ENCODE measurements at regions not wholly inside any gene's neighbourhood (a gene's known extent, or its start where the extent isn't known, plus 50 kb on each side); places are given as distances from the start of the nearest gene placed in this dataset.

- no peak for DNase-seq (ENCODE audit: low spot score)
- TF ChIP-seq EZH2phosphoT487 (IDR thresholded peaks at IDR 0.05; ENCODE audit: low read depth, severe bottlenecking, unreplicated experiment): no peak
- no peak for TF ChIP-seq CTCF (IDR thresholded peaks at IDR 0.05; ENCODE audit: poor library complexity)
- no peak for TF ChIP-seq EZH2 (IDR thresholded peaks at IDR 0.05; ENCODE audit: borderline replicate concordance)
- Histone ChIP-seq H3K27ac (no peak overlapping the region), H3K4me3 (no peak overlapping the region), H4K20me1 (ENCODE audit: insufficient read depth, poor library complexity, severe bottlenecking) (no peaks in the 10 kb centered on the region), H2AFZ (no peak overlapping the region), H3K36me3 (replicated peaks; ENCODE audit: insufficient read depth, low read depth) (no peaks in the 10 kb centered on the region), H3K4me2 (no peak overlapping the region), H3K9me3 (ENCODE audit: low read depth) (no peaks in the 10 kb centered on the region), H3K27me3 (no peaks in the 10 kb centered on the region), H3K79me2 (no peaks in the 10 kb centered on the region), H3K4me1 (ENCODE audit: insufficient read depth) (no peaks in the 10 kb centered on the region), H3K9me2 (replicated peaks; ENCODE audit: insufficient read depth) (no peaks in the 10 kb centered on the region)
- 90% methylated on average over 1 of the region's 1 CpG for WGBS (ENCODE audit: low lambda C conversion rate, missing lambda C conversion rate)
Observed at GRCh38 chr18:29823671-29824070, 1218.9 kb downstream of the DSC3 start.

GRCh38 chr18:29821544-29821943, 1221.0 kb downstream of the DSC3 start:
- Histone ChIP-seq H3K4me1 (ENCODE audit: insufficient read depth) (no peaks in the 10 kb centered on the region), H3K27me3 (no peaks in the 10 kb centered on the region), H3K4me3 (no peak overlapping the region), H4K20me1 (ENCODE audit: insufficient read depth, poor library complexity, severe bottlenecking) (no peaks in the 10 kb centered on the region), H3K79me2 (no peaks in the 10 kb centered on the region), H3K9me2 (replicated peaks; ENCODE audit: insufficient read depth) (no peaks in the 10 kb centered on the region), H3K9me3 (ENCODE audit: low read depth) (no peaks in the 10 kb centered on the region), H2AFZ (no peak overlapping the region), H3K4me2 (no peak overlapping the region), H3K27ac (no peak overlapping the region), H3K36me3 (replicated peaks; ENCODE audit: insufficient read depth, low read depth) (no peaks in the 10 kb centered on the region)
- TF ChIP-seq CTCF (IDR thresholded peaks at IDR 0.05; ENCODE audit: poor library complexity) (no peak), EZH2phosphoT487 (IDR thresholded peaks at IDR 0.05; ENCODE audit: low read depth, severe bottlenecking, unreplicated experiment) (no peak), EZH2 (IDR thresholded peaks at IDR 0.05; ENCODE audit: borderline replicate concordance) (no peak)
- WGBS (ENCODE audit: low lambda C conversion rate, missing lambda C conversion rate): 91% methylated on average over 1 of the region's 1 CpG
- DNase-seq (ENCODE audit: low spot score): no peak

- H3K4me2 ChIP-seq: no peak overlapping the region
Observed at GRCh38 chr18:29811519-29811918, 1231.0 kb downstream of the DSC3 start.

More at GRCh38 chr18:29811519-29811918, 1231.0 kb downstream of the DSC3 start:
- no peaks in the 10 kb centered on the region for H3K9me3 ChIP-seq (ENCODE audit: low read depth)
- no peaks in the 10 kb centered on the region for H3K36me3 ChIP-seq (replicated peaks; ENCODE audit: insufficient read depth, low read depth)
- no peaks in the 10 kb centered on the region for H4K20me1 ChIP-seq (ENCODE audit: insufficient read depth, poor library complexity, severe bottlenecking)
- H3K79me2 ChIP-seq: no peaks in the 10 kb centered on the region
- no peak for DNase-seq (ENCODE audit: low spot score)
- H2AFZ ChIP-seq: no peak overlapping the region
- H3K4me3 ChIP-seq: no peak overlapping the region
- no peaks in the 10 kb centered on the region for H3K27me3 ChIP-seq
- H3K9me2 ChIP-seq (replicated peaks; ENCODE audit: insufficient read depth): no peaks in the 10 kb centered on the region
- no peaks in the 10 kb centered on the region for H3K4me1 ChIP-seq (ENCODE audit: insufficient read depth)
- TF ChIP-seq CTCF (IDR thresholded peaks at IDR 0.05; ENCODE audit: poor library complexity): no peak
- no peak for TF ChIP-seq EZH2 (IDR thresholded peaks at IDR 0.05; ENCODE audit: borderline replicate concordance)
- no peak for TF ChIP-seq EZH2phosphoT487 (IDR thresholded peaks at IDR 0.05; ENCODE audit: low read depth, severe bottlenecking, unreplicated experiment)
- WGBS (ENCODE audit: low lambda C conversion rate, missing lambda C conversion rate): 98% methylated on average over 4 of the region's 4 CpGs
- no peak overlapping the region for H3K27ac ChIP-seq

Data from hepatocyte (in vitro differentiated cells).